Caco-2 (cell line): ENCODE measurements at regions not wholly inside any gene's neighbourhood (a gene's known extent, or its start where the extent isn't known, plus 50 kb on each side); places are given as distances from the start of the nearest gene placed in this dataset.

ENCODE experiments used
- BruUV-seq: library from RNA; stranded (reverse); fragments of 400-500 nt; replicated peaks from 2 replicates; lab custom pipeline; 2021; lab: Mats Ljungman, UMichigan
- CTCF ChIA-PET: fragments of 300-600 bp; sonication (Branson Sonifier 250); formaldehyde crosslinking; loops from one replicate; lab custom pipeline; 2022; ENCODE audit warnings: antibody characterized with exemption; lab: Charles Lee
- POLR2A ChIA-PET: fragments of 300-600 bp; sonication (Branson Sonifier 250); formaldehyde crosslinking; loops from one replicate; lab custom pipeline; 2022; ENCODE audit warnings: antibody characterized with exemption; lab: Charles Lee
- DNase-seq, 2 experiments: peaks; one replicate each; pipeline versions ENCODE4 v3.0.0 to v3.0.0-alpha.2; 2020 to 2022
- H3K27me3 ChIP-seq: replicated peaks from 2 replicates; pipeline ENCODE4 v1.6.0; 2011; ENCODE audit warnings: low read length; ENCODE audit not compliant: control insufficient read depth, insufficient read depth
- H3K36me3 ChIP-seq: 2 replicates; pipeline ENCODE4 v1.5.1; 2011; ENCODE audit warnings: low read length; ENCODE audit not compliant: control insufficient read depth, insufficient read depth
- H3K4me1 ChIP-seq: fragments of 250-450 bp; sonication (Bioruptor Pico); 2 replicates; pipeline ENCODE4 v1.5.1; 2020; ENCODE audit warnings: mild to moderate bottlenecking
- H3K4me3 ChIP-seq: 2 replicates; pipeline ENCODE4 v1.5.1; 2011; ENCODE audit warnings: low read depth, mild to moderate bottlenecking, control low read depth, low read length
- H3K9me3 ChIP-seq: fragments of 250-450 bp; sonication (Bioruptor Pico); 2 replicates; pipeline ENCODE4 v1.5.1; 2020; ENCODE audit warnings: mild to moderate bottlenecking, moderate library complexity
- H3K27ac Mint-ChIP-seq: one replicate; pipeline ENCODE4 v1.8.0; 2022; ENCODE audit warnings: mixed read lengths; ENCODE audit not compliant: unreplicated experiment
- H3K27me3 Mint-ChIP-seq: one replicate; pipeline ENCODE4 v1.8.0; 2022; ENCODE audit warnings: mixed read lengths; ENCODE audit not compliant: insufficient read depth, unreplicated experiment
- H3K36me3 Mint-ChIP-seq: one replicate; pipeline ENCODE4 v1.8.0; 2022; ENCODE audit warnings: mild to moderate bottlenecking, mixed read lengths; ENCODE audit not compliant: insufficient read depth, unreplicated experiment
- H3K4me1 Mint-ChIP-seq: one replicate; pipeline ENCODE4 v1.8.0; 2022; ENCODE audit warnings: low read depth, mixed read lengths; ENCODE audit not compliant: unreplicated experiment
- H3K4me3 Mint-ChIP-seq: one replicate; pipeline ENCODE4 v1.8.0; 2022; ENCODE audit warnings: mild to moderate bottlenecking, moderate library complexity, mixed read lengths; ENCODE audit not compliant: unreplicated experiment
- H3K9me3 Mint-ChIP-seq: one replicate; pipeline ENCODE4 v1.8.0; 2022; ENCODE audit warnings: mixed read lengths; ENCODE audit not compliant: unreplicated experiment
- intact Hi-C: fragments of 100-400 bp; cut with micrococcal nuclease; formaldehyde crosslinking; loops from one replicate; pipeline ENCODE4 v1.10.0; 2022; ENCODE audit not compliant: unreplicated experiment
- TF ChIP-seq, protein P1 (sequence below), 2 experiments: fragments of 200-600 bp in 1 of 2; IDR thresholded peaks; 1 replicate in 1 of 2; 2 replicates in 1 of 2; pipeline versions ENCODE4 v1.5.1 to v1.8.0; 2011 to 2022; ENCODE audit warnings: antibody characterized with exemption in 1 of 2, control low read depth in 1 of 2, inconsistent platforms in 1 of 2, low read depth in 1 of 2, low read length in 1 of 2, mild to moderate bottlenecking in 1 of 2, moderate library complexity in 1 of 2; ENCODE audit not compliant: insufficient read depth in 1 of 2, severe bottlenecking in 1 of 2, unreplicated experiment in 1 of 2

DNA sequence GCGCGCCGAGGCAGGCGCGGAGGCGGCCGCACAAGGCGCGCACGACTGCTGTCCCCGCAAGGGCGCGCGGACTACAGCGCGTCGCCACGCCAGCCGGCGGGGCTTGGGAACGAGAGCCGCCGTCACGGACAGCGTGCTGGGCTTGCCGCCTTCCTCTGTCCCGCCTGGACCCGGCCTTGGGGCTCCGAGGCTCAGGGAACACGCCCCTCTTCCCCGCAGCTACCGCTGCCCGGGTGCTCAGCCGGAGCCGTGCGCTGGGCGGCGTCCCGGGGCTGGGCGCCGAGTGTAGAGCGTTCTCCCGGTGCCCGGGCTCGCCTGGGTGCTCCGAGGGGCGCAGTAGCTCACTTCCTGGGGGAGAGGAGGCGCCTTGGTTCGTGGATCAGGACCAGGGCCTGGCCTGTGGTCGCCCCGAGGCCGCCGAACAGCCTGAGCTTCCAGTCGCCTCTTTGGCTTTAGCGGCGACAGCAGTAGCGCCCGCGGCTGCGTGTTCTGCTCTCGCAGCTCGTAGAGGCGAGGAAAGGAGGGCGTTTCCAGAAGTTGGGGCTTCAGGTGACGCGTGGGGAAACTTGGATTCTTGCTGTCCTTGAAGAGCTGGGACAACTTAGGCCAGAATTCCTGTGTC lies 226.7 kb upstream of the C2CD4B start:
- POLR2A ChIA-PET: interaction anchor here (0.6 to 1.0 kb wide), 5 partner anchors 22 to 136 kb away, joined by 3 to 6 read pairs (median 4); no protein-coding TSS in a partner anchor
- H3K27me3 ChIP-seq: no peaks in the 10 kb centered on the region
- no peaks in the 10 kb centered on the region for H3K27me3 Mint-ChIP-seq
- peaks cover 19% of the 10 kb centered on the region for H3K4me1 ChIP-seq
- peak; percentile 46 to 64 for DNase-seq
- H3K4me3 Mint-ChIP-seq: peak overlapping the region; percentile 95
- peak overlapping the region; percentile 97 for H3K4me3 ChIP-seq
- H3K9me3 ChIP-seq: no peaks in the 10 kb centered on the region
- peaks cover 13% of the 10 kb centered on the region for H3K4me1 Mint-ChIP-seq
- H3K9me3 Mint-ChIP-seq: no peaks in the 10 kb centered on the region
- H3K36me3 ChIP-seq: no peaks in the 10 kb centered on the region; the same call in 1 of the 2 replicates
- CTCF ChIA-PET: interaction anchor here (1.6 to 1.7 kb wide), 2 partner anchors 40 to 158 kb away, joined by 5 to 9 read pairs; no protein-coding TSS in a partner anchor
- peaks cover 39% of the 10 kb centered on the region for H3K36me3 Mint-ChIP-seq
- TF ChIP-seq, protein P1, sequence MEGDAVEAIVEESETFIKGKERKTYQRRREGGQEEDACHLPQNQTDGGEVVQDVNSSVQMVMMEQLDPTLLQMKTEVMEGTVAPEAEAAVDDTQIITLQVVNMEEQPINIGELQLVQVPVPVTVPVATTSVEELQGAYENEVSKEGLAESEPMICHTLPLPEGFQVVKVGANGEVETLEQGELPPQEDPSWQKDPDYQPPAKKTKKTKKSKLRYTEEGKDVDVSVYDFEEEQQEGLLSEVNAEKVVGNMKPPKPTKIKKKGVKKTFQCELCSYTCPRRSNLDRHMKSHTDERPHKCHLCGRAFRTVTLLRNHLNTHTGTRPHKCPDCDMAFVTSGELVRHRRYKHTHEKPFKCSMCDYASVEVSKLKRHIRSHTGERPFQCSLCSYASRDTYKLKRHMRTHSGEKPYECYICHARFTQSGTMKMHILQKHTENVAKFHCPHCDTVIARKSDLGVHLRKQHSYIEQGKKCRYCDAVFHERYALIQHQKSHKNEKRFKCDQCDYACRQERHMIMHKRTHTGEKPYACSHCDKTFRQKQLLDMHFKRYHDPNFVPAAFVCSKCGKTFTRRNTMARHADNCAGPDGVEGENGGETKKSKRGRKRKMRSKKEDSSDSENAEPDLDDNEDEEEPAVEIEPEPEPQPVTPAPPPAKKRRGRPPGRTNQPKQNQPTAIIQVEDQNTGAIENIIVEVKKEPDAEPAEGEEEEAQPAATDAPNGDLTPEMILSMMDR (IDR thresholded peaks at IDR 0.05; ENCODE audit: insufficient read depth in 1 of 2, low read depth in 1 of 2, low read length in 1 of 2, severe bottlenecking in 1 of 2, unreplicated experiment in 1 of 2): peak in 1 of 2 experiments; percentile 28
- TSS peak; percentile 70 for BruUV-seq
- intact Hi-C loops: loop anchor here (1.0 to 5.0 kb wide), 4 partner anchors 40 to 157 kb away; no protein-coding TSS in a partner anchor
- H3K27ac Mint-ChIP-seq: peak overlapping the region; percentile 93

DNA sequence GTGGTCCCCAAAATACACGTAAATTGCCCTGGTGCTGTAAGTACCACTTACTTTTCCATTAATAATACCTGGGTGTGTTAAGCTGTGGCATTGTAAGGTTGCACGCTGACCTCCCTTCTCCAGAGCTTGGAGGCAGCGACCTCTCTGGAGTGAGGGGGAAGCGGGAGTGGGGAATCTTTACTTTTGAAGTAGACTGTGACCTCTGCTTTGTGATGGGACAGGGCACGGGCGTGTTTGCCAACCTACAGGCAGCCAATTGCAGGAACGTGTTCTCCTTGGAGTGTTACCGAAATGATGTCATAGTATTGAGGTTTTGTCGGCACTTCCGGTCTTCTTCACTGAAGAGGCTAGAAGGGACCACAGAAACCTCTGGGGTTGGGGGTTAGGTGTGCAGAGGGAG lies 227.3 kb upstream of the C2CD4B start:
- intact Hi-C loops: loop anchor here (2.0 to 5.0 kb wide), 3 partner anchors 80 to 156 kb away; no protein-coding TSS in a partner anchor
- H3K9me3 Mint-ChIP-seq: no peaks in the 10 kb centered on the region
- TF ChIP-seq, protein P1 (IDR thresholded peaks at IDR 0.05; ENCODE audit: insufficient read depth in 1 of 2, low read depth in 1 of 2, low read length in 1 of 2, severe bottlenecking in 1 of 2, unreplicated experiment in 1 of 2): peak in 1 of 2 experiments; percentile 35
- peaks cover 39% of the 10 kb centered on the region for H3K36me3 Mint-ChIP-seq
- DNase-seq: peak; percentile 73 to 78
- H3K27me3 ChIP-seq: no peaks in the 10 kb centered on the region
- peak overlapping the region; percentile 88 for H3K27ac Mint-ChIP-seq
- H3K4me1 ChIP-seq: peaks cover 19% of the 10 kb centered on the region
- peak overlapping the region; percentile 95 for H3K4me3 Mint-ChIP-seq
- BruUV-seq: no TSS peak
- peak overlapping the region; percentile 97 for H3K4me3 ChIP-seq
- ChIA-PET POLR2A (interaction anchor here (0.6 to 0.9 kb wide), 3 partner anchors 23 to 39 kb away, joined by 3 to 6 read pairs (median 4); no protein-coding TSS in a partner anchor), CTCF (interaction anchor here (0.7 to 1.7 kb wide), 4 partner anchors 39 to 349 kb away, joined by 3 to 9 read pairs (median 4); no protein-coding TSS in a partner anchor)
- H3K4me1 Mint-ChIP-seq: peaks cover 13% of the 10 kb centered on the region
- H3K9me3 ChIP-seq: no peaks in the 10 kb centered on the region
- H3K36me3 ChIP-seq: no peaks in the 10 kb centered on the region; the same call in 1 of the 2 replicates
- H3K27me3 Mint-ChIP-seq: no peaks in the 10 kb centered on the region

DNA sequence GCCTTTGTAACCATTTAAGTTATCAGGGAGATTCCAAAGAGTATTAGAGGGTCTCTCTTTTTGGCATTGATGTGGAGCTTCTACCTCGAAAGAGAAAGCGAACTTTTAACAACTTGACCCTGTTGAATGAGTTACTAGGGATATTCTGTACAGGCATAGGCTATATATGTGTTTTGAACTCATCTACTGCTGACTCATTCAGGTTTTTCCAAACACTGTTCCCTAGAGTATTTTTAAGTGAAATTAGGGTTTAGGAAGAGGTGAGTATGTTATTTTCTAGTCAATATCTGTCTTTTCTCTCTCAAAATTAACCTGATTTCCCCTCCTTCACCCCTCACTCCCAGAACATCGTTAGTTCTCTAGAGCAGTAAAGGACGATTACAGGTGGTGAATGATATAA lies 228.1 kb upstream of the C2CD4B start:
- H3K36me3 Mint-ChIP-seq: peaks cover 43% of the 10 kb centered on the region
- CTCF ChIA-PET: no interaction called here
- BruUV-seq: no TSS peak

More for the DNA sequence above, 228.1 kb upstream of the C2CD4B start:
- H3K27me3 ChIP-seq: no peaks in the 10 kb centered on the region
- H3K9me3 ChIP-seq: peaks cover 4% of the 10 kb centered on the region; the same call in 1 of the 2 replicates
- TF ChIP-seq, protein P1 (IDR thresholded peaks at IDR 0.05; ENCODE audit: insufficient read depth in 1 of 2, low read depth in 1 of 2, low read length in 1 of 2, severe bottlenecking in 1 of 2, unreplicated experiment in 1 of 2): no peak
- intact Hi-C loops: loop anchor here (2.0 to 5.0 kb wide), 3 partner anchors 79 to 156 kb away; no protein-coding TSS in a partner anchor
- H3K4me1 ChIP-seq: peaks cover 19% of the 10 kb centered on the region
- POLR2A ChIA-PET: no interaction called here
- no peak for DNase-seq
- no peak overlapping the region; the same call in 1 of the 2 replicates for H3K4me3 ChIP-seq
- H3K9me3 Mint-ChIP-seq: no peaks in the 10 kb centered on the region
- no peaks in the 10 kb centered on the region; the same call in 1 of the 2 replicates for H3K36me3 ChIP-seq
- H3K27me3 Mint-ChIP-seq: no peaks in the 10 kb centered on the region
- peak overlapping the region; percentile 95 for H3K4me3 Mint-ChIP-seq
- peaks cover 13% of the 10 kb centered on the region for H3K4me1 Mint-ChIP-seq
- H3K27ac Mint-ChIP-seq: no peak overlapping the region
